ENCODE measurements at regions not wholly inside any gene's neighbourhood (a gene's known extent, or its start where the extent isn't known, plus 50 kb on each side); places are given as distances from the start of the nearest gene placed in this dataset.

GRCh38 chr7:24341691-24342413 is 57.9 kb downstream of the NPY start:
- no peak for TF ChIP-seq POLR2A (IDR thresholded peaks at IDR 0.05; ENCODE audit: low read depth, low read length)
- DNase-seq (ENCODE audit: insufficient read length, low spot score), result no peak
- FAIRE-seq, result no peak

- no peak for FAIRE-seq
- no peak for TF ChIP-seq POLR2A (IDR thresholded peaks at IDR 0.05; ENCODE audit: low read depth, low read length)
- no peak for DNase-seq (ENCODE audit: insufficient read length, low spot score)
Measured at GRCh38 chr7:24343614-24344013, 59.6 kb downstream of the NPY start.

GRCh38 chr7:24346129-24346528 is 62.1 kb downstream of the NPY start:
- FAIRE-seq, result no peak
- DNase-seq (ENCODE audit: insufficient read length, low spot score), result no peak
- TF ChIP-seq POLR2A (IDR thresholded peaks at IDR 0.05; ENCODE audit: low read depth, low read length), result no peak

GRCh38 chr7:24346716-24347115 is 62.7 kb downstream of the NPY start:
- no peak for FAIRE-seq

GRCh38 chr7:24349339-24349738 is 65.3 kb downstream of the NPY start:
- no peak for TF ChIP-seq POLR2A (IDR thresholded peaks at IDR 0.05; ENCODE audit: low read depth, low read length)
- FAIRE-seq (no peak), DNase-seq (ENCODE audit: insufficient read length, low spot score) (no peak)

More at GRCh38 chr7:24346716-24347115, 62.7 kb downstream of the NPY start:
- no peak for TF ChIP-seq POLR2A (IDR thresholded peaks at IDR 0.05; ENCODE audit: low read depth, low read length)
- no peak for DNase-seq (ENCODE audit: insufficient read length, low spot score)

GRCh38 chr7:24354456-24354855 is 70.5 kb downstream of the NPY start:
- TF ChIP-seq POLR2A (IDR thresholded peaks at IDR 0.05; ENCODE audit: low read depth, low read length), result no peak
- DNase-seq (ENCODE audit: insufficient read length, low spot score) (no peak), FAIRE-seq (no peak)

- no peak for TF ChIP-seq POLR2A (IDR thresholded peaks at IDR 0.05; ENCODE audit: low read depth, low read length)
- FAIRE-seq (no peak), DNase-seq (ENCODE audit: insufficient read length, low spot score) (no peak)
Measured at GRCh38 chr7:24356718-24357386, 72.9 kb downstream of the NPY start.

GRCh38 chr7:24361001-24361400 is 77.0 kb downstream of the NPY start:
- FAIRE-seq, result no peak
- TF ChIP-seq POLR2A (IDR thresholded peaks at IDR 0.05; ENCODE audit: low read depth, low read length), result no peak
- DNase-seq (ENCODE audit: insufficient read length, low spot score), result no peak

- no peak for FAIRE-seq
- no peak for TF ChIP-seq POLR2A (IDR thresholded peaks at IDR 0.05; ENCODE audit: low read depth, low read length)
- DNase-seq (ENCODE audit: insufficient read length, low spot score), result no peak
Measured at GRCh38 chr7:24365606-24366005, 81.6 kb downstream of the NPY start.

GRCh38 chr7:24366876-24367275 is 82.9 kb downstream of the NPY start:
- no peak for DNase-seq (ENCODE audit: insufficient read length, low spot score)
- FAIRE-seq, result no peak
- no peak for TF ChIP-seq POLR2A (IDR thresholded peaks at IDR 0.05; ENCODE audit: low read depth, low read length)

- FAIRE-seq (no peak), DNase-seq (ENCODE audit: insufficient read length, low spot score) (no peak)
- TF ChIP-seq POLR2A (IDR thresholded peaks at IDR 0.05; ENCODE audit: low read depth, low read length), result no peak
Measured at GRCh38 chr7:24368161-24368560, 84.2 kb downstream of the NPY start.

- DNase-seq (ENCODE audit: insufficient read length, low spot score) (no peak), FAIRE-seq (no peak)
- TF ChIP-seq POLR2A (IDR thresholded peaks at IDR 0.05; ENCODE audit: low read depth, low read length), result no peak
Measured at GRCh38 chr7:24370541-24370940, 86.6 kb downstream of the NPY start.

- FAIRE-seq, result no peak
- TF ChIP-seq POLR2A (IDR thresholded peaks at IDR 0.05; ENCODE audit: low read depth, low read length), result no peak
- no peak for DNase-seq (ENCODE audit: insufficient read length, low spot score)
Measured at GRCh38 chr7:24372961-24373955, 89.3 kb downstream of the NPY start.

Data from H54 (cell line).